ENCODE measurements at regions not wholly inside any gene's neighbourhood (a gene's known extent, or its start where the extent isn't known, plus 50 kb on each side); places are given as distances from the start of the nearest gene placed in this dataset.
A peak's percentile ranks its signal among the peaks of the same experiment; 100 is the strongest.
"Not testable (repeated sequence)": the region's sequence is repeated elsewhere in the genome, so short reads cannot be mapped to it uniquely, and the experiment has no call there.

DNA sequence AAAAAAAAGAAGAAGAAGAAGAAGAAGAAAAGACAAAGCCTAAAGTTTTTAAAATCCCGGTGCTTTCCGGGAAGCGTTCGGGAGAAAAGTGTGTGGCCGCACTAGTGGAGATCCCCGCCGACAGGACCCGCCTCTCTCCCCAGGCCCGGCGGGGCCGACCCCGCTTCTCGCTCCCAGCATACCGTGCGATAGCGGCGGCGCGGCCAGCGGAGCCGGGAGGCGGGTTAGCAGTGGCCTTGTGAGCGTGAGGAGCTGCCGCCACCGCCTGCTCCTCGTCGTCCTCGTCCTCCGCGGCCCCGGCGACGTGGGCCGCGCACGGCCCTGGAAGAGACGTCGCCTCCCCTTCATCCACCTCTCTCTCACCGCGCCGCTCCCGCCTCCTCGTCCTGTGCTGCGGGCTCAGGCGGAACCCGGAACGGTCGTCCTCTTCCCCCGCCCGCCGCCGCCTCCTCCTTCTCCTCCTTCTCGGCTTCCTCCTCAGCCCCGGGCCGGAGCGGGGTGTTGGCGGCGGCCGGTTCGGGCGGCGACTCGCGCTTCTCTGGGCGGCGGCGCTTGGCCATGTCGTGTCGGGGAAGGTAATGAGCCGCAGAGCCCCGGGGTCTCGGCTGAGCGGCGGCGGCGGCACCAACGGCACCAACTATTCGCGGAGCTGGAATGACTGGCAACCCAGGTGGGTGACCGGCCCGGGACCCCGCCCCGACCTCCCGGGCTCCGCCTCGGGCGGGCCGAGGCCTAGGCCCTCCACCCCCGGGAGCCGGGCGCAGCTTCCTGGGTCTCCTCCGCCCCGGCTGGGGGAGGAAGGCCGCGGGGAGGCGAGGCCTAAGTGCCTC lies 62.6 kb upstream of the CDR2 start:
- peak; percentile 69 for DNase-seq

- not testable (repeated sequence) for DNase-seq
These were observed 62.0 kb upstream of the CDR2 start for GRCh38 chr16:22436326-22436822.

DNA sequence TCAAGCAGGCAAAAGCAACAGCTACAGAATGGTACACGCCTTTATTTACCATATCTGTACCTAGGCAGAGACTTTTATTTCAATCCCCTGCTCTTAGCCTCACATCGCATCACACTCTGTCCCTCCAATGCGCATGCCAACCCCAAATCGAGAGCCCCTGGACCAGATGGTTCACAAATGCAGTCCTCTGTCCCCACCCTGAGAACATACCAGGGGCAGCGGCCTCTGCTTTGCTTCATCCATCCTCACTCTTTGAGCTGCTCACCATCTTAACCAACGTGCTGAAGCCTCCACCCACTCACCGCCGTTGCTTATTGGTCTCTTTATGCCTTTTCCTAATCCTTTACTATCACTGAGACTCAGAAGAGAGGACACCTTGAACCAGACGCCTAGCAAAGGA lies 56.9 kb upstream of the CDR2 start:
- DNase-seq, result not testable (repeated sequence)

- no peak for DNase-seq
These were observed 54.2 kb upstream of the CDR2 start for GRCh38 chr16:22428654-22429053.

DNA sequence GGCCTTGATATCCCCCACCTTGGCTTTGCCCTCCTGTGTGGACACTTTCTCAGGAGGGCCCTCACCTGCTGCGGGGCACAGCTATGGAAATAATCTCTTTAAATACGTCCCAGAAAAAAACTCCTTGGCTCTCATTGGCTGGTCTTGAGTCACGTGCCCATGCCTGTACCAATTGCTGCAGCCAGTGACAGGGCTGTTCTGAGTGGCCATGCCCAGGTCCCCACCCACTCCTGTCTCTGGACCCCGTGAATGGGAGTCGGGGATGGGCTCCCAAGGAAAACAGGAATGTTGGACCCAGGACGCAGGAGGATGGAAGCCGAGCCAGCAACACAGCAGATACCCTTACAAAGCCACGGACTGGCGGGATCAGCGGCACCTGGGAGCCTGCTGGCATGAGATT lies 53.1 kb upstream of the CDR2 start:
- DNase-seq, result no peak

DNA sequence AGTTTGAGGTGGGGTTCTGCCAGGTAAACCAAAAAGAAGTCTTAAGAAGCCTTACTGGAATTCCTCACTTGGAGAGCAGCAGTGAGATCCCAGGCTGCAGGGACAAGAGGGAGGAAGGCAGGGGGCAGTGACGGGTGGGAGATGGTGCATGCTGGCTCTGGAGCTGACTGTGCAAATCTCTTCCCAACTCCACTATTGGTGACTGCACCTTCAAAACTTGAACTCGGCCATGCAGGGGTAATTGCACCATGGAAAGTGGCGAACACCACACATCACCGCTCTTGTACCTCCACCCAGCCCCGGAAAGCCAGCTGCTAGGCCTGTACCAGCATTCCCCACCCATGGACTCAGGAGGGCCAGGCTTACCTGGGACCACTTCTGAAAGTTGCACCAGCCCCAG lies 51.4 kb upstream of the CDR2 start:
- DNase-seq, result no peak

GRCh38 chr16:22425036-22425801 lies 50.8 kb upstream of the CDR2 start:
- DNase-seq, result no peak

DNA sequence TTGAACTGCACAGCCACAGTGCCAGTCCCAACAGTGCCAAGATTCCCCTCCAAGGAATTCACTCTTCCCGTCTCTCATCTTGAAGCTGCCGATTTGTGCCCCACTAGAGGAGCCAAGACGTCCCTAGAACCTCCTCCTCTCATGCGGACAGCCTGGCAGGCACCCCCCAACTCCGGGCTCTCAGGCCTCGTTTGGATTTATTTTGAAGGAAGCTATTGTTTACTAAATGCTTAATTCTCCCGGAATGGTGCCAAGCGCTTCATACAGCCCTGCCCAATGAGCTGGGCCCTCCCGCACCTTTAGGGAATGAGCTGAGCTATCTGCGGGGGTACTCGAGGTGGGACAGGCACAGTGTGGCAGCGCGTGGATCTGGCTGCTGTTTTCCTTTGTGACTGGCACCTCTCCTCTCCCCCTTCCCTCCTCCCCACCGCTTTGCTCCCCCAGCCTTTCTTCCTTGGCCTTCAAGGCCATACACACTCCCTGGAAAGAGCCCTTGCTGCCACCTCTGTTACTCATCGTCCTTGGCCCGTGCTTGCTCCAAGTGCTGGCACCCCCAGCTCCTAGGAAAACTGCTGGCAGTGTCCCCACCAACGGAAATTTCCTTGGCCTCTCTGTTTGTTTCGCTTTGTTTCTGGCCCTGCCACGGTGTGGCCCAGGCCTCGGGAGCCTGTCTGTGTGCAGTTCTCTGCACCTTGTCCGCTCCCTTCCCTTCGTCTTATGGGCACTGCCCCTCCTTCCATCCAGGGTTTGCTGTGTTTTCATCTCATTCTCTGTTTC lies 49.9 kb upstream of the CDR2 start:
- no peak for DNase-seq

Measured in activated T-cell treated with anti-CD3 and anti-CD28 coated beads, Interleukin-2, amount 50 U/mL, for 1 hour (primary cell).